ENCODE measurements at regions not wholly inside any gene's neighbourhood (a gene's known extent, or its start where the extent isn't known, plus 50 kb on each side); places are given as distances from the start of the nearest gene placed in this dataset.

- TF ChIP-seq, protein P1, sequence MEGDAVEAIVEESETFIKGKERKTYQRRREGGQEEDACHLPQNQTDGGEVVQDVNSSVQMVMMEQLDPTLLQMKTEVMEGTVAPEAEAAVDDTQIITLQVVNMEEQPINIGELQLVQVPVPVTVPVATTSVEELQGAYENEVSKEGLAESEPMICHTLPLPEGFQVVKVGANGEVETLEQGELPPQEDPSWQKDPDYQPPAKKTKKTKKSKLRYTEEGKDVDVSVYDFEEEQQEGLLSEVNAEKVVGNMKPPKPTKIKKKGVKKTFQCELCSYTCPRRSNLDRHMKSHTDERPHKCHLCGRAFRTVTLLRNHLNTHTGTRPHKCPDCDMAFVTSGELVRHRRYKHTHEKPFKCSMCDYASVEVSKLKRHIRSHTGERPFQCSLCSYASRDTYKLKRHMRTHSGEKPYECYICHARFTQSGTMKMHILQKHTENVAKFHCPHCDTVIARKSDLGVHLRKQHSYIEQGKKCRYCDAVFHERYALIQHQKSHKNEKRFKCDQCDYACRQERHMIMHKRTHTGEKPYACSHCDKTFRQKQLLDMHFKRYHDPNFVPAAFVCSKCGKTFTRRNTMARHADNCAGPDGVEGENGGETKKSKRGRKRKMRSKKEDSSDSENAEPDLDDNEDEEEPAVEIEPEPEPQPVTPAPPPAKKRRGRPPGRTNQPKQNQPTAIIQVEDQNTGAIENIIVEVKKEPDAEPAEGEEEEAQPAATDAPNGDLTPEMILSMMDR (IDR thresholded peaks at IDR 0.05) = no peak
- no peak for TF ChIP-seq POLR2AphosphoS5 (IDR thresholded peaks at IDR 0.05)
- TF ChIP-seq EP300 (IDR thresholded peaks at IDR 0.05) = no peak
- no peak for TF ChIP-seq POLR2A (IDR thresholded peaks at IDR 0.05; ENCODE audit: low read depth)
Observed at GRCh38 chr15:56783156-56783856, 50.0 kb upstream of the ZNF280D start.

All from esophagus muscularis mucosa (tissue), 4 donors.